ENCODE measurements at regions not wholly inside any gene's neighbourhood (a gene's known extent, or its start where the extent isn't known, plus 50 kb on each side); places are given as distances from the start of the nearest gene placed in this dataset.

GRCh38 chr4:181611946-181612600 lies 631.1 kb upstream of the TENM3 start:
- no peaks in the 10 kb centered on the region for H3K36me3 ChIP-seq (replicated peaks in 1 of 2; ENCODE audit: control insufficient read depth in 1 of 2, insufficient read depth in 2 of 2, low read length in 2 of 2)
- no peak overlapping the region for H3K4me2 ChIP-seq (replicated peaks; ENCODE audit: extremely low read depth, low read length, poor library complexity, severe bottlenecking)
- Mint-ChIP-seq H3K27me3 (ENCODE audit: low read depth in 3 of 3) (peaks cover 0 to 2% (median 0%) of the 10 kb centered on the region in 3 donors), H3K4me3 (no peak overlapping the region), H3K9me3 (peaks cover 0 to 2% (median 0%) of the 10 kb centered on the region in 7 donors), H3K36me3 (no peaks in the 10 kb centered on the region), H3K27ac (no peak overlapping the region), H3K4me1 (no peaks in the 10 kb centered on the region)
- no peak overlapping the region for H2AFZ ChIP-seq (ENCODE audit: insufficient read depth, low read depth, low read length, poor library complexity, severe bottlenecking)
- H3K4me1 ChIP-seq (ENCODE audit: control insufficient read depth in 1 of 2, insufficient read depth in 2 of 2, low read length in 2 of 2) = no peaks in the 10 kb centered on the region
- intact Hi-C loops (cut with micrococcal nuclease) = no loop called here
- no peak overlapping the region for H3K9ac ChIP-seq (ENCODE audit: insufficient read depth, low read length, poor library complexity, severe bottlenecking)
- H3K9me3 ChIP-seq (replicated peaks in 1 of 2; ENCODE audit: control insufficient read depth in 1 of 2, insufficient read depth in 1 of 2, low read length in 2 of 2) = no peaks in the 10 kb centered on the region
- no peak for TF ChIP-seq CTCF (IDR thresholded peaks at IDR 0.05)
- no peak for DNase-seq
- no peaks in the 10 kb centered on the region for H3K27me3 ChIP-seq (ENCODE audit: control insufficient read depth in 2 of 2, insufficient read depth in 2 of 2, low read length in 2 of 2)
- no peaks in the 10 kb centered on the region for H4K20me1 ChIP-seq (ENCODE audit: insufficient read depth, low read length)
- WGBS (ENCODE audit: insufficient coverage) = 79% methylated on average over 4 of the region's 8 CpGs
- H3K79me2 ChIP-seq (ENCODE audit: insufficient read depth, low read length) = no peaks in the 10 kb centered on the region
- H3K4me3 ChIP-seq (replicated peaks in 1 of 3; ENCODE audit: low read depth in 2 of 3, low read length in 3 of 3) = no peak overlapping the region
- H3K27ac ChIP-seq (ENCODE audit: low read depth in 1 of 2, low read length in 2 of 2) = no peak overlapping the region

- Histone ChIP-seq H2AFZ (ENCODE audit: insufficient read depth, low read depth, low read length, poor library complexity, severe bottlenecking) (no peak overlapping the region), H3K4me3 (replicated peaks in 1 of 3; ENCODE audit: low read depth in 2 of 3, low read length in 3 of 3) (no peak overlapping the region), H3K9me3 (replicated peaks in 1 of 2; ENCODE audit: control insufficient read depth in 1 of 2, insufficient read depth in 1 of 2, low read length in 2 of 2) (no peaks in the 10 kb centered on the region), H3K27ac (ENCODE audit: low read depth in 1 of 2, low read length in 2 of 2) (no peak overlapping the region), H3K27me3 (ENCODE audit: control insufficient read depth in 2 of 2, insufficient read depth in 2 of 2, low read length in 2 of 2) (no peaks in the 10 kb centered on the region), H4K20me1 (ENCODE audit: insufficient read depth, low read length) (no peaks in the 10 kb centered on the region), H3K36me3 (replicated peaks in 1 of 2; ENCODE audit: control insufficient read depth in 1 of 2, insufficient read depth in 2 of 2, low read length in 2 of 2) (no peaks in the 10 kb centered on the region), H3K79me2 (ENCODE audit: insufficient read depth, low read length) (no peaks in the 10 kb centered on the region), H3K4me2 (replicated peaks; ENCODE audit: extremely low read depth, low read length, poor library complexity, severe bottlenecking) (no peak overlapping the region), H3K4me1 (ENCODE audit: control insufficient read depth in 1 of 2, insufficient read depth in 2 of 2, low read length in 2 of 2) (no peaks in the 10 kb centered on the region), H3K9ac (ENCODE audit: insufficient read depth, low read length, poor library complexity, severe bottlenecking) (no peak overlapping the region)
- Mint-ChIP-seq H3K36me3 (no peaks in the 10 kb centered on the region), H3K9me3 (peaks cover 0 to 2% (median 0%) of the 10 kb centered on the region in 7 donors), H3K27me3 (ENCODE audit: low read depth in 3 of 3) (peaks cover 0 to 2% (median 0%) of the 10 kb centered on the region in 3 donors), H3K4me3 (no peak overlapping the region), H3K27ac (no peak overlapping the region), H3K4me1 (no peaks in the 10 kb centered on the region)
- no peak for DNase-seq
- TF ChIP-seq CTCF (IDR thresholded peaks at IDR 0.05) = no peak
- WGBS (ENCODE audit: insufficient coverage) = 93% methylated on average over 4 of the region's 6 CpGs
- intact Hi-C loops (cut with micrococcal nuclease) = no loop called here
These were observed 630.0 kb upstream of the TENM3 start for GRCh38 chr4:181613200-181613599.

Data from CD14-positive monocyte (primary cell).